A673 (cell line): ENCODE measurements at regions not wholly inside any gene's neighbourhood (a gene's known extent, or its start where the extent isn't known, plus 50 kb on each side); places are given as distances from the start of the nearest gene placed in this dataset.
A peak's percentile ranks its signal among the peaks of the same experiment; 100 is the strongest.

Experiments used
- BruUV-seq: library from RNA; stranded (reverse); fragments of 400-500 nt; replicated peaks from 2 replicates; lab custom pipeline; 2021; lab: Mats Ljungman, UMichigan
- CTCF ChIA-PET: fragments of 300-600 bp; sonication (Branson Sonifier 250); formaldehyde crosslinking; loops from one replicate; lab custom pipeline; 2022; ENCODE audit warnings: antibody characterized with exemption; lab: Charles Lee
- POLR2A ChIA-PET: fragments of 300-600 bp; sonication (Branson Sonifier 250); formaldehyde crosslinking; loops from one replicate; lab custom pipeline; 2022; ENCODE audit warnings: antibody characterized with exemption; ENCODE audit not compliant: low non-redundant PET; lab: Charles Lee
- DNase-seq: peaks from one replicate; pipeline ENCODE4 v3.0.0-alpha.2; 2015; ENCODE audit warnings: low spot score
- H3K27ac ChIP-seq: fragments of 200-600 bp; sonication (generic); 2 replicates; pipeline ENCODE4 v1.5.1; 2016; ENCODE audit warnings: mixed run types, low read depth, mild to moderate bottlenecking, mixed read lengths, antibody characterized with exemption, low read length; ENCODE audit not compliant: poor library complexity, severe bottlenecking
- H3K27me3 ChIP-seq: fragments of 200-600 bp; sonication (generic); replicated peaks from 2 replicates; pipeline ENCODE4 v1.6.1; 2017; ENCODE audit warnings: mixed run types, low read depth, mild to moderate bottlenecking, mixed read lengths, antibody characterized with exemption, low read length; ENCODE audit not compliant: insufficient read depth, poor library complexity
- H3K36me3 ChIP-seq: fragments of 200-600 bp; sonication (generic); 2 replicates; pipeline ENCODE4 v1.6.1; 2016; ENCODE audit warnings: mixed run types, mild to moderate bottlenecking, mixed read lengths, antibody characterized with exemption, low read length; ENCODE audit not compliant: insufficient read depth, poor library complexity, severe bottlenecking
- H3K4me1 ChIP-seq: fragments of 200-600 bp; sonication (generic); 2 replicates; pipeline ENCODE4 v1.6.1; 2017; ENCODE audit warnings: mixed run types, mild to moderate bottlenecking, mixed read lengths, antibody characterized with exemption, low read length; ENCODE audit not compliant: insufficient read depth, poor library complexity, severe bottlenecking
- H3K4me3 ChIP-seq: fragments of 200-600 bp; sonication (generic); 2 replicates; pipeline ENCODE4 v1.5.1; 2016; ENCODE audit warnings: low read depth, mixed run types, mild to moderate bottlenecking, mixed read lengths, low read length; ENCODE audit not compliant: poor library complexity, severe bottlenecking
- H3K9me3 ChIP-seq: fragments of 200-600 bp; sonication (generic); 2 replicates; pipeline ENCODE4 v1.6.1; 2016; ENCODE audit warnings: mixed run types, low read depth, mild to moderate bottlenecking, mixed read lengths, antibody characterized with exemption, low read length; ENCODE audit not compliant: poor library complexity, severe bottlenecking
- CTCF ChIP-seq: fragments of 300-800, 200-600 bp; sonication (generic); conservative IDR thresholded peaks from 2 replicates; pipeline ENCODE4 v1.5.1; 2017; ENCODE audit warnings: low read depth, mild to moderate bottlenecking, antibody characterized with exemption, low read length, moderate library complexity, mixed read lengths
- EZH2 ChIP-seq: fragments of 200-600 bp; sonication (generic); IDR thresholded peaks from 2 replicates; pipeline ENCODE4 v1.6.1; 2017; ENCODE audit warnings: borderline replicate concordance, low read depth, mild to moderate bottlenecking, mixed read lengths, antibody characterized with exemption, low read length; ENCODE audit not compliant: poor library complexity, severe bottlenecking
- intact Hi-C: fragments of 100-400 bp; cut with micrococcal nuclease; formaldehyde crosslinking; loops from one replicate; pipeline ENCODE4 v1.10.0; 2022; ENCODE audit not compliant: unreplicated experiment

GRCh38 chr10:31605426-31605825, 286.4 kb downstream of the ZEB1 start:
- POLR2A ChIA-PET = no interaction called here
- H3K36me3 ChIP-seq = no peaks in the 10 kb centered on the region
- H3K4me3 ChIP-seq = no peak overlapping the region
- no peak overlapping the region for H3K27ac ChIP-seq
- DNase-seq = no peak
- CTCF ChIA-PET = no interaction called here
- no peaks in the 10 kb centered on the region for H3K27me3 ChIP-seq
- BruUV-seq = no TSS peak
- H3K9me3 ChIP-seq = no peaks in the 10 kb centered on the region
- H3K4me1 ChIP-seq = peaks cover 13% of the 10 kb centered on the region
- intact Hi-C loops = no loop called here
- TF ChIP-seq CTCF (no peak), EZH2 (no peak)

- Histone ChIP-seq H3K9me3 (no peaks in the 10 kb centered on the region), H3K4me3 (no peak overlapping the region), H3K4me1 (peaks cover 13% of the 10 kb centered on the region), H3K27me3 (no peaks in the 10 kb centered on the region), H3K36me3 (no peaks in the 10 kb centered on the region), H3K27ac (peak overlapping the region; percentile 15)
- TF ChIP-seq EZH2 = no peak
- no peak for TF ChIP-seq CTCF
- no TSS peak for BruUV-seq
- CTCF ChIA-PET = no interaction called here
- POLR2A ChIA-PET = no interaction called here
- no peak for DNase-seq
- intact Hi-C loops = loop anchor here (5.0 kb wide), 1 partner anchor 158 kb away; no protein-coding TSS in a partner anchor
Observed at GRCh38 chr10:31604646-31605170, 285.7 kb downstream of the ZEB1 start.

GRCh38 chr10:31604096-31604495, 285.1 kb downstream of the ZEB1 start:
- ChIA-PET CTCF (no interaction called here), POLR2A (no interaction called here)

More at GRCh38 chr10:31604096-31604495, 285.1 kb downstream of the ZEB1 start:
- BruUV-seq = no TSS peak
- Histone ChIP-seq H3K4me1 (peaks cover 13% of the 10 kb centered on the region), H3K27me3 (no peaks in the 10 kb centered on the region), H3K27ac (peak overlapping the region; percentile 69), H3K4me3 (peak overlapping the region; percentile 62), H3K36me3 (no peaks in the 10 kb centered on the region), H3K9me3 (no peaks in the 10 kb centered on the region)
- DNase-seq = peak; percentile 75
- TF ChIP-seq CTCF = no peak
- intact Hi-C loops = loop anchor here (5.0 kb wide), 1 partner anchor 158 kb away; no protein-coding TSS in a partner anchor
